HEK293T (cell line): ENCODE measurements at regions not wholly inside any gene's neighbourhood (a gene's known extent, or its start where the extent isn't known, plus 50 kb on each side); places are given as distances from the start of the nearest gene placed in this dataset.

Experiments
- ARNT ChIP-seq: fragments of 450-650 bp; IDR thresholded peaks from 2 replicates; pipeline ENCODE4 v1.6.1; 2017; ENCODE audit warnings: mild to moderate bottlenecking
- BHLHE40 ChIP-seq: fragments of 450-650 bp; IDR thresholded peaks from 2 replicates; pipeline ENCODE4 v1.6.1; 2016; ENCODE audit warnings: mild to moderate bottlenecking, moderate library complexity, borderline replicate concordance
- LEF1 ChIP-seq: fragments of 450-650 bp; IDR thresholded peaks from 2 replicates; pipeline ENCODE4 v1.6.1; 2017; ENCODE audit warnings: mild to moderate bottlenecking, borderline replicate concordance
- TARDBP ChIP-seq: fragments of 450-650 bp; IDR thresholded peaks from 2 replicates; pipeline ENCODE4 v1.6.1; 2016

DNA sequence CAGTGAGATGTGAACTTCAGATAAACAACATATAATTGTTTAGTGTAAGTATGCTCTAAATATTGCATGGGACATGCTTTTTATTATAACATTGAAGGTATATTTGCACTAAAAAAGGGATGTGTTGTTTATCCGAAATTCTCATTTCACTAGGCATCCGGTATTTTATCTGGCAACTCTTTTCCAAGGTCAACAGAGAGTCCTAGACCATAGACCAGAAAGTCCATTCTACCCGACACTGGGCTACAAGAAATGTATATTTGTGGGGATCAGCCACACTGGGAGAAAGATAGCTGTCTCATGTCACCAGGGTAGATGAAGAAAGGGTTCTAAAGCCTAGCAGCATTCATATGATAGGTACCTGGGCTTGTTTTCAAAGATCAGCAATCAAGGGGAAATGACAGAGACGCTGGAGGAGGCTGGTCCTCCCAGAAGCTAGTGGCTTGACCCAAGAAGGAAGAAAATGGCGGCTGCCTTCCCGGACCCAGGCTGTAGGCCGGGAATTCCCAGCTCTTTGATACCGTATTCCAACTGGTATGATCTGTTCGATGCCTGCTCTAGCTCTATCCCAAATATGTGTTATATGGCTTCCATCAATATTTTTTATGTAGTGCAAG, 161.1 kb upstream of the IRF2BP2 start:
- TF ChIP-seq TARDBP (no peak), BHLHE40 (no peak), ARNT (no peak), LEF1 (no peak)
